Islet of Langerhans (tissue), 1 donor: ENCODE measurements at regions not wholly inside any gene's neighbourhood (a gene's known extent, or its start where the extent isn't known, plus 50 kb on each side); places are given as distances from the start of the nearest gene placed in this dataset.

Experiments used
- FAIRE-seq: peaks from one replicate; lab custom pipeline; 2011; peaks lifted over from hg19 to GRCh38; lab: Jason Lieb, UNC

GRCh38 chr14:27958757-27959156 lies 807.8 kb upstream of the FOXG1 start:
- no peak for FAIRE-seq

- FAIRE-seq: no peak
Observed at GRCh38 chr14:27995691-27996090, 770.9 kb upstream of the FOXG1 start.

- no peak for FAIRE-seq
Observed at GRCh38 chr14:28001002-28001401, 765.6 kb upstream of the FOXG1 start.

GRCh38 chr14:28012629-28013415 lies 753.8 kb upstream of the FOXG1 start:
- no peak for FAIRE-seq

- no peak for FAIRE-seq
Observed at GRCh38 chr14:28020112-28020511, 746.5 kb upstream of the FOXG1 start.

GRCh38 chr14:28023853-28024252 lies 742.7 kb upstream of the FOXG1 start:
- no peak for FAIRE-seq

- FAIRE-seq: no peak
Observed at GRCh38 chr14:28052251-28052650, 714.3 kb upstream of the FOXG1 start.

- FAIRE-seq: no peak
Observed at GRCh38 chr14:28055008-28055407, 711.6 kb upstream of the FOXG1 start.

GRCh38 chr14:28057359-28058296 lies 709.0 kb upstream of the FOXG1 start:
- no peak for FAIRE-seq

GRCh38 chr14:28059254-28059653 lies 707.3 kb upstream of the FOXG1 start:
- no peak for FAIRE-seq

- FAIRE-seq: no peak
Observed at GRCh38 chr14:28061006-28061405, 705.6 kb upstream of the FOXG1 start.

GRCh38 chr14:28077021-28077420 lies 689.6 kb upstream of the FOXG1 start:
- no peak for FAIRE-seq

- no peak for FAIRE-seq
Observed at GRCh38 chr14:28083389-28083788, 683.2 kb upstream of the FOXG1 start.

GRCh38 chr14:28088125-28088524 lies 678.5 kb upstream of the FOXG1 start:
- FAIRE-seq: no peak

- no peak for FAIRE-seq
Observed at GRCh38 chr14:28097585-28097984, 669.0 kb upstream of the FOXG1 start.

- no peak for FAIRE-seq
Observed at GRCh38 chr14:28098856-28099255, 667.7 kb upstream of the FOXG1 start.

- FAIRE-seq: no peak
Observed at GRCh38 chr14:28102001-28102400, 664.6 kb upstream of the FOXG1 start.

GRCh38 chr14:28102814-28103213 lies 663.8 kb upstream of the FOXG1 start:
- no peak for FAIRE-seq

GRCh38 chr14:28113311-28113710 lies 653.3 kb upstream of the FOXG1 start:
- FAIRE-seq: no peak

GRCh38 chr14:28116716-28117115 lies 649.9 kb upstream of the FOXG1 start:
- no peak for FAIRE-seq

GRCh38 chr14:28119849-28120248 lies 646.7 kb upstream of the FOXG1 start:
- no peak for FAIRE-seq

GRCh38 chr14:28120391-28120790 lies 646.2 kb upstream of the FOXG1 start:
- FAIRE-seq: no peak

GRCh38 chr14:28121512-28122297 lies 644.9 kb upstream of the FOXG1 start:
- FAIRE-seq: no peak
